SK-N-SH treated with all-trans-retinoic acid at 6 μM for 48 hours (cell line): ENCODE measurements at regions not wholly inside any gene's neighbourhood (a gene's known extent, or its start where the extent isn't known, plus 50 kb on each side); places are given as distances from the start of the nearest gene placed in this dataset.

Source experiments
- ATAC-seq: fragments of 200-7000 bp; cut with Tn5 transposase; 3 replicates; pipeline ENCODE4 v1.9.1; 2020; ENCODE audit warnings: mild to moderate bottlenecking, moderate library complexity
- ARNTL ChIP-seq: fragments of 450-650 bp; formaldehyde crosslinking; IDR thresholded peaks from 2 replicates; pipeline ENCODE4 v1.5.0; 2020; ENCODE audit warnings: low read depth, mild to moderate bottlenecking, moderate library complexity, borderline replicate concordance
- BACH2 ChIP-seq: fragments of 250-450 bp; sonication (Bioruptor Pico); IDR thresholded peaks from 2 replicates; pipeline ENCODE4 v1.9.0; 2021; ENCODE audit warnings: mild to moderate bottlenecking, borderline replicate concordance
- CREB5 ChIP-seq: fragments of 250-450 bp; sonication (Bioruptor Pico); IDR thresholded peaks from 2 replicates; pipeline ENCODE4 v1.5.1; 2020; ENCODE audit warnings: low read depth, mild to moderate bottlenecking, moderate library complexity
- CSDC2 ChIP-seq: fragments of 250-450 bp; sonication (Bioruptor Pico); IDR thresholded peaks from 2 replicates; pipeline ENCODE4 v1.5.0; 2020; ENCODE audit warnings: mild to moderate bottlenecking, moderate library complexity
- ESRRG ChIP-seq: fragments of 250-450 bp; sonication (Bioruptor Pico); IDR thresholded peaks from 2 replicates; pipeline ENCODE4 v1.6.1; 2021; ENCODE audit warnings: mild to moderate bottlenecking
- ISL1 ChIP-seq: fragments of 250-450 bp; sonication (Bioruptor Pico); IDR thresholded peaks from 2 replicates; pipeline ENCODE4 v2.1.2; 2022; ENCODE audit warnings: mild to moderate bottlenecking, moderate library complexity
- PATZ1 ChIP-seq: fragments of 250-450 bp; sonication (Bioruptor Pico); IDR thresholded peaks from 2 replicates; pipeline ENCODE4 v1.8.0; 2020; ENCODE audit warnings: mild to moderate bottlenecking, moderate library complexity, borderline replicate concordance
- PPARA ChIP-seq: fragments of 250-450 bp; sonication (Bioruptor Pico); IDR thresholded peaks from 2 replicates; pipeline ENCODE4 v1.5.0; 2020; ENCODE audit warnings: mild to moderate bottlenecking, borderline replicate concordance
- RARB ChIP-seq: fragments of 250-450 bp; sonication (Bioruptor Pico); IDR thresholded peaks from 2 replicates; pipeline ENCODE4 v1.8.0; 2021; ENCODE audit warnings: mild to moderate bottlenecking, moderate library complexity
- SNAI2 ChIP-seq: fragments of 250-450 bp; sonication (Bioruptor Pico); IDR thresholded peaks from 2 replicates; pipeline ENCODE4 v1.5.0; 2020; ENCODE audit warnings: mild to moderate bottlenecking, moderate library complexity
- TOX ChIP-seq: fragments of 250-450 bp; sonication (Bioruptor Pico); IDR thresholded peaks from 2 replicates; pipeline ENCODE4 v1.8.0; 2021; ENCODE audit warnings: mild to moderate bottlenecking, moderate library complexity, borderline replicate concordance
- TSHZ2 ChIP-seq: fragments of 250-450 bp; sonication (Bioruptor Pico); IDR thresholded peaks from 2 replicates; pipeline ENCODE4 v1.5.0; 2020; ENCODE audit warnings: mild to moderate bottlenecking, moderate library complexity
- ZC3H10 ChIP-seq: fragments of 250-450 bp; sonication (Bioruptor Pico); IDR thresholded peaks from 2 replicates; pipeline ENCODE4 v1.5.1; 2021; ENCODE audit warnings: mild to moderate bottlenecking, moderate library complexity
- ZFP3 ChIP-seq: fragments of 250-450 bp; sonication (Bioruptor Pico); IDR thresholded peaks from 2 replicates; pipeline ENCODE4 v1.5.0; 2020; ENCODE audit warnings: mild to moderate bottlenecking, moderate library complexity
- ZFP30 ChIP-seq: fragments of 450-650 bp; formaldehyde crosslinking; IDR thresholded peaks from 2 replicates; pipeline ENCODE4 v1.5.0; 2022; ENCODE audit warnings: mild to moderate bottlenecking, moderate library complexity
- ZNF565 ChIP-seq: fragments of 450-650 bp; formaldehyde crosslinking; conservative IDR thresholded peaks from 2 replicates; pipeline ENCODE4 v1.5.0; 2020; ENCODE audit warnings: low read depth, mild to moderate bottlenecking, moderate library complexity
- ZNF70 ChIP-seq: fragments of 450-650 bp; formaldehyde crosslinking; IDR thresholded peaks from 2 replicates; pipeline ENCODE4 v1.5.0; 2020; ENCODE audit warnings: mild to moderate bottlenecking, moderate library complexity
- ZNF8 ChIP-seq: fragments of 450-650 bp; formaldehyde crosslinking; IDR thresholded peaks from 2 replicates; pipeline ENCODE4 v1.5.0; 2020; ENCODE audit warnings: mild to moderate bottlenecking, moderate library complexity

- no peak for ATAC-seq
- TF ChIP-seq ZFP3: no peak
- TF ChIP-seq BACH2 (CRISPR knock-in tag): no peak
Observed at GRCh38 chr14:65191716-65192115, 89.4 kb upstream of the MAX start.

- no peak for TF ChIP-seq ZNF70
- TF ChIP-seq CREB5: no peak
- TF ChIP-seq ARNTL (CRISPR knock-in tag): no peak
- TF ChIP-seq CSDC2 (CRISPR knock-in tag): no peak
- no peak for TF ChIP-seq ZNF8 (CRISPR knock-in tag)
- no peak for TF ChIP-seq BACH2 (CRISPR knock-in tag)
- TF ChIP-seq SNAI2 (CRISPR knock-in tag): no peak
- no peak for TF ChIP-seq PPARA (CRISPR knock-in tag)
- no peak for TF ChIP-seq RARB (CRISPR knock-in tag)
- TF ChIP-seq TOX: no peak
- TF ChIP-seq ZFP3: no peak
- no peak for TF ChIP-seq ESRRG
- TF ChIP-seq TSHZ2: no peak
- no peak for TF ChIP-seq ZC3H10 (CRISPR knock-in tag)
- TF ChIP-seq ZFP30 (CRISPR knock-in tag): no peak
- no peak for TF ChIP-seq PATZ1 (CRISPR knock-in tag)
- TF ChIP-seq ISL1: no peak
- TF ChIP-seq, all 23 proteins: peak for 0
- ATAC-seq: no peak
Observed at GRCh38 chr14:65192686-65193085, 90.4 kb upstream of the MAX start.

- TF ChIP-seq ESRRG (no peak), ZNF8 (CRISPR knock-in tag) (no peak)
Observed at GRCh38 chr14:65193916-65194590, 91.7 kb upstream of the MAX start.

GRCh38 chr14:65195042-65195719 is 92.9 kb upstream of the MAX start:
- TF ChIP-seq RARB (CRISPR knock-in tag): no peak
- TF ChIP-seq ZNF8 (CRISPR knock-in tag): no peak
- TF ChIP-seq SNAI2 (CRISPR knock-in tag): no peak
- TF ChIP-seq ZNF70: no peak
- no peak for TF ChIP-seq ISL1
- no peak for TF ChIP-seq PPARA (CRISPR knock-in tag)
- TF ChIP-seq TSHZ2: no peak
- TF ChIP-seq CSDC2 (CRISPR knock-in tag): no peak
- TF ChIP-seq ZNF565: no peak
- no peak for TF ChIP-seq ZFP3
- TF ChIP-seq PATZ1 (CRISPR knock-in tag): no peak
- TF ChIP-seq BACH2 (CRISPR knock-in tag): no peak
- no peak for TF ChIP-seq CREB5
- no peak for TF ChIP-seq ESRRG
- TF ChIP-seq, all 23 proteins: peak for 0
- ATAC-seq: no peak

More at GRCh38 chr14:65193916-65194590, 91.7 kb upstream of the MAX start:
- no peak for ATAC-seq
